ENCODE measurements at regions not wholly inside any gene's neighbourhood (a gene's known extent, or its start where the extent isn't known, plus 50 kb on each side); places are given as distances from the start of the nearest gene placed in this dataset.

DNA sequence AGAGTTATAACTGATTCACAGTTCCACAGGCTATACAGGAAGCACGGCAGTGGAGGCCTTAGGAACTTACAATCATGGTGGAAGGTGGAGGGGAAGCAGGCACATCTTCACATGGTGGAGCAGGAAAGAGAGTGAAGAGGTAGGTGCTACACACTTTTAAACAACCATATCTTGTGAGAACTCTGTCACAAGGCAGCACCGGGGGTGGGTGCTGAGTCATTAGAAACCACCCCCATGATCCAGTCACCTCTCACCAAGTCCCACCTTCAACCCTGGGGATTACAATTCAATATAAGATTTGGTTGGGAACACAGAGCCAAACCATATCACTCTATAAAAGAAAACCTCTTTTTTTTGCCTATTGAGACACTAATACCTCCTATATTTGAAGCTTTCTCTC is 1108.5 kb upstream of the CDH2 start (continued):
- TF ChIP-seq, protein P1, sequence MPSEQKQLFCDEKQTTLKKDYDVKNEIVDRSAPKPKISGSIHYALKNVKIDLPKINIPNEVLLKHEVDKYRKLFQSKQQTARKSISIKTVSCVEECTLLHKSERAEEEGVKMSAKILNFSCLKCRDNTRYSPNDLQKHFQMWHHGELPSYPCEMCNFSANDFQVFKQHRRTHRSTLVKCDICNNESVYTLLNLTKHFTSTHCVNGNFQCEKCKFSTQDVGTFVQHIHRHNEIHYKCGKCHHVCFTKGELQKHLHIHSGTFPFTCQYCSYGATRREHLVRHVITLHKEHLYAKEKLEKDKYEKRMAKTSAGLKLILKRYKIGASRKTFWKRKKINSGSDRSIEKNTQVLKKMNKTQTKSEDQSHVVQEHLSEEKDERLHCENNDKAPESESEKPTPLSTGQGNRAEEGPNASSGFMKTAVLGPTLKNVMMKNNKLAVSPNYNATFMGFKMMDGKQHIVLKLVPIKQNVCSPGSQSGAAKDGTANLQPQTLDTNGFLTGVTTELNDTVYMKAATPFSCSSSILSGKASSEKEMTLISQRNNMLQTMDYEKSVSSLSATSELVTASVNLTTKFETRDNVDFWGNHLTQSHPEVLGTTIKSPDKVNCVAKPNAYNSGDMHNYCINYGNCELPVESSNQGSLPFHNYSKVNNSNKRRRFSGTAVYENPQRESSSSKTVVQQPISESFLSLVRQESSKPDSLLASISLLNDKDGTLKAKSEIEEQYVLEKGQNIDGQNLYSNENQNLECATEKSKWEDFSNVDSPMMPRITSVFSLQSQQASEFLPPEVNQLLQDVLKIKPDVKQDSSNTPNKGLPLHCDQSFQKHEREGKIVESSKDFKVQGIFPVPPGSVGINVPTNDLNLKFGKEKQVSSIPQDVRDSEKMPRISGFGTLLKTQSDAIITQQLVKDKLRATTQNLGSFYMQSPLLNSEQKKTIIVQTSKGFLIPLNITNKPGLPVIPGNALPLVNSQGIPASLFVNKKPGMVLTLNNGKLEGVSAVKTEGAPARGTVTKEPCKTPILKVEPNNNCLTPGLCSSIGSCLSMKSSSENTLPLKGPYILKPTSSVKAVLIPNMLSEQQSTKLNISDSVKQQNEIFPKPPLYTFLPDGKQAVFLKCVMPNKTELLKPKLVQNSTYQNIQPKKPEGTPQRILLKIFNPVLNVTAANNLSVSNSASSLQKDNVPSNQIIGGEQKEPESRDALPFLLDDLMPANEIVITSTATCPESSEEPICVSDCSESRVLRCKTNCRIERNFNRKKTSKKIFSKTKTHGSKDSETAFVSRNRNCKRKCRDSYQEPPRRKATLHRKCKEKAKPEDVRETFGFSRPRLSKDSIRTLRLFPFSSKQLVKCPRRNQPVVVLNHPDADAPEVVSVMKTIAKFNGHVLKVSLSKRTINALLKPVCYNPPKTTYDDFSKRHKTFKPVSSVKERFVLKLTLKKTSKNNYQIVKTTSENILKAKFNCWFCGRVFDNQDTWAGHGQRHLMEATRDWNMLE (tag by site-specific recombination; conservative IDR thresholded peaks at IDR 0.05; ENCODE audit: low read depth): no peak
- TF ChIP-seq, protein P2, sequence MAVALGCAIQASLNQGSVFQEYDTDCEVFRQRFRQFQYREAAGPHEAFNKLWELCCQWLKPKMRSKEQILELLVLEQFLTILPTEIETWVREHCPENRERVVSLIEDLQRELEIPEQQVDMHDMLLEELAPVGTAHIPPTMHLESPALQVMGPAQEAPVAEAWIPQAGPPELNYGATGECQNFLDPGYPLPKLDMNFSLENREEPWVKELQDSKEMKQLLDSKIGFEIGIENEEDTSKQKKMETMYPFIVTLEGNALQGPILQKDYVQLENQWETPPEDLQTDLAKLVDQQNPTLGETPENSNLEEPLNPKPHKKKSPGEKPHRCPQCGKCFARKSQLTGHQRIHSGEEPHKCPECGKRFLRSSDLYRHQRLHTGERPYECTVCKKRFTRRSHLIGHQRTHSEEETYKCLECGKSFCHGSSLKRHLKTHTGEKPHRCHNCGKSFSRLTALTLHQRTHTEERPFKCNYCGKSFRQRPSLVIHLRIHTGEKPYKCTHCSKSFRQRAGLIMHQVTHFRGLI (tag by site-specific recombination; IDR thresholded peaks at IDR 0.05): no peak
- no peak for TF ChIP-seq YY2 (tag by site-specific recombination; IDR thresholded peaks at IDR 0.05)
- TF ChIP-seq, protein P3, sequence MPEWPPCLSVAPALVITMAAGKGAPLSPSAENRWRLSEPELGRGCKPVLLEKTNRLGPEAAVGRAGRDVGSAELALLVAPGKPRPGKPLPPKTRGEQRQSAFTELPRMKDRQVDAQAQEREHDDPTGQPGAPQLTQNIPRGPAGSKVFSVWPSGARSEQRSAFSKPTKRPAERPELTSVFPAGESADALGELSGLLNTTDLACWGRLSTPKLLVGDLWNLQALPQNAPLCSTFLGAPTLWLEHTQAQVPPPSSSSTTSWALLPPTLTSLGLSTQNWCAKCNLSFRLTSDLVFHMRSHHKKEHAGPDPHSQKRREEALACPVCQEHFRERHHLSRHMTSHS (tag by site-specific recombination; IDR thresholded peaks at IDR 0.05): no peak
- no peak for TF ChIP-seq ZFP41 (tag by site-specific recombination; IDR thresholded peaks at IDR 0.05; ENCODE audit: borderline replicate concordance)
- TF ChIP-seq ZNF132 (tag by site-specific recombination; IDR thresholded peaks at IDR 0.05; ENCODE audit: borderline replicate concordance): no peak
- TF ChIP-seq GLI2 (tag by site-specific recombination; IDR thresholded peaks at IDR 0.05; ENCODE audit: borderline replicate concordance, low read depth): no peak
- no peak for TF ChIP-seq KLF16 (tag by site-specific recombination; IDR thresholded peaks at IDR 0.05)

DNA sequence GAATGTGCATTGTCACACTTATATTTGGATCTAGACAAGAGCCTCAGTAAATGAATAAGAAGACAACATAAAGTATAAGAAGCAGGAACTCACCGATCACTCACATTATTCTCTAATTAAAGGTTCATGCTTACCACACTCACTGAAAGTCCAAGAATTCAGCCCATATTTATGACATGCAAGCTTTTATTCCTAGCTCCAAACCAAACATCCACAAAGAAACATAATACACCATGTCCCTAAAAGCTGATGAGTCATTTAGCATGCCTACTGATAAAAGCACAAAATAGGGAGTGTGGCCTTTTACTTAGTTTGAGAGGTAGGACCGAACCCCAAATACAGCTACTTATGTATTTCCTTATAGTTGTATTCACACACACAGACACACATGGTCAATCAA is 1094.6 kb upstream of the CDH2 start:
- Histone ChIP-seq H3K4me1 (ENCODE audit: control insufficient read depth, insufficient read depth, low read length) (0 out of 2 replicates have a peak, but pooled peaks cover 2% of the 10 kb centered on the region), H3K4me3 (ENCODE audit: low read depth, low read length) (no peak overlapping the region), H3K36me3 (ENCODE audit: control insufficient read depth in 2 of 2, insufficient read depth in 1 of 2, low read length in 2 of 2) (no peaks in the 10 kb centered on the region), H3K9me3 (ENCODE audit: control insufficient read depth, insufficient read depth, low read depth, low read length) (no peaks in the 10 kb centered on the region), H3K27ac (ENCODE audit: extremely low read depth, low read depth, low read length) (no peak overlapping the region)
- ChIA-PET CTCF (interaction anchor here (0.6 kb wide), 1 partner anchor 913 kb away, joined by 3 read pairs; no protein-coding TSS in a partner anchor), POLR2A (no interaction called here)
- TF ChIP-seq ZNF354C (tag by site-specific recombination; IDR thresholded peaks at IDR 0.05; ENCODE audit: borderline replicate concordance, low read depth) (no peak), ZNF530 (tag by site-specific recombination; IDR thresholded peaks at IDR 0.05; ENCODE audit: low read depth) (no peak), ZNF121 (tag by site-specific recombination; IDR thresholded peaks at IDR 0.05) (no peak), ZNF660 (tag by site-specific recombination; IDR thresholded peaks at IDR 0.05) (no peak), ZNF768 (tag by site-specific recombination; IDR thresholded peaks at IDR 0.05) (no peak), ZNF394 (tag by site-specific recombination; IDR thresholded peaks at IDR 0.05; ENCODE audit: borderline replicate concordance) (no peak)
- TF ChIP-seq, protein P4, sequence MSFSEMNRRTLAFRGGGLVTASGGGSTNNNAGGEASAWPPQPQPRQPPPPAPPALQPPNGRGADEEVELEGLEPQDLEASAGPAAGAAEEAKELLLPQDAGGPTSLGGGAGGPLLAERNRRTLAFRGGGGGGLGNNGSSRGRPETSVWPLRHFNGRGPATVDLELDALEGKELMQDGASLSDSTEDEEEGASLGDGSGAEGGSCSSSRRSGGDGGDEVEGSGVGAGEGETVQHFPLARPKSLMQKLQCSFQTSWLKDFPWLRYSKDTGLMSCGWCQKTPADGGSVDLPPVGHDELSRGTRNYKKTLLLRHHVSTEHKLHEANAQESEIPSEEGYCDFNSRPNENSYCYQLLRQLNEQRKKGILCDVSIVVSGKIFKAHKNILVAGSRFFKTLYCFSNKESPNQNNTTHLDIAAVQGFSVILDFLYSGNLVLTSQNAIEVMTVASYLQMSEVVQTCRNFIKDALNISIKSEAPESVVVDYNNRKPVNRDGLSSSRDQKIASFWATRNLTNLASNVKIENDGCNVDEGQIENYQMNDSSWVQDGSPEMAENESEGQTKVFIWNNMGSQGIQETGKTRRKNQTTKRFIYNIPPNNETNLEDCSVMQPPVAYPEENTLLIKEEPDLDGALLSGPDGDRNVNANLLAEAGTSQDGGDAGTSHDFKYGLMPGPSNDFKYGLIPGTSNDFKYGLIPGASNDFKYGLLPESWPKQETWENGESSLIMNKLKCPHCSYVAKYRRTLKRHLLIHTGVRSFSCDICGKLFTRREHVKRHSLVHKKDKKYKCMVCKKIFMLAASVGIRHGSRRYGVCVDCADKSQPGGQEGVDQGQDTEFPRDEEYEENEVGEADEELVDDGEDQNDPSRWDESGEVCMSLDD (tag by site-specific recombination; IDR thresholded peaks at IDR 0.05): no peak
- TF ChIP-seq, protein P5, sequence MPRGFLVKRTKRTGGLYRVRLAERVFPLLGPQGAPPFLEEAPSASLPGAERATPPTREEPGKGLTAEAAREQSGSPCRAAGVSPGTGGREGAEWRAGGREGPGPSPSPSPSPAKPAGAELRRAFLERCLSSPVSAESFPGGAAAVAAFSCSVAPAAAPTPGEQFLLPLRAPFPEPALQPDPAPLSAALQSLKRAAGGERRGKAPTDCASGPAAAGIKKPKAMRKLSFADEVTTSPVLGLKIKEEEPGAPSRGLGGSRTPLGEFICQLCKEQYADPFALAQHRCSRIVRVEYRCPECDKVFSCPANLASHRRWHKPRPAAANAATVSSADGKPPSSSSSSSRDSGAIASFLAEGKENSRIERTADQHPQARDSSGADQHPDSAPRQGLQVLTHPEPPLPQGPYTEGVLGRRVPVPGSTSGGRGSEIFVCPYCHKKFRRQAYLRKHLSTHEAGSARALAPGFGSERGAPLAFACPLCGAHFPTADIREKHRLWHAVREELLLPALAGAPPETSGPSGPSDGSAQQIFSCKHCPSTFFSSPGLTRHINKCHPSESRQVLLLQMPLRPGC (tag by site-specific recombination; IDR thresholded peaks at IDR 0.05): no peak
- TF ChIP-seq, protein P6, sequence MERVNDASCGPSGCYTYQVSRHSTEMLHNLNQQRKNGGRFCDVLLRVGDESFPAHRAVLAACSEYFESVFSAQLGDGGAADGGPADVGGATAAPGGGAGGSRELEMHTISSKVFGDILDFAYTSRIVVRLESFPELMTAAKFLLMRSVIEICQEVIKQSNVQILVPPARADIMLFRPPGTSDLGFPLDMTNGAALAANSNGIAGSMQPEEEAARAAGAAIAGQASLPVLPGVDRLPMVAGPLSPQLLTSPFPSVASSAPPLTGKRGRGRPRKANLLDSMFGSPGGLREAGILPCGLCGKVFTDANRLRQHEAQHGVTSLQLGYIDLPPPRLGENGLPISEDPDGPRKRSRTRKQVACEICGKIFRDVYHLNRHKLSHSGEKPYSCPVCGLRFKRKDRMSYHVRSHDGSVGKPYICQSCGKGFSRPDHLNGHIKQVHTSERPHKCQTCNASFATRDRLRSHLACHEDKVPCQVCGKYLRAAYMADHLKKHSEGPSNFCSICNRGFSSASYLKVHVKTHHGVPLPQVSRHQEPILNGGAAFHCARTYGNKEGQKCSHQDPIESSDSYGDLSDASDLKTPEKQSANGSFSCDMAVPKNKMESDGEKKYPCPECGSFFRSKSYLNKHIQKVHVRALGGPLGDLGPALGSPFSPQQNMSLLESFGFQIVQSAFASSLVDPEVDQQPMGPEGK (tag by site-specific recombination; IDR thresholded peaks at IDR 0.05): no peak
- TF ChIP-seq, protein P7, sequence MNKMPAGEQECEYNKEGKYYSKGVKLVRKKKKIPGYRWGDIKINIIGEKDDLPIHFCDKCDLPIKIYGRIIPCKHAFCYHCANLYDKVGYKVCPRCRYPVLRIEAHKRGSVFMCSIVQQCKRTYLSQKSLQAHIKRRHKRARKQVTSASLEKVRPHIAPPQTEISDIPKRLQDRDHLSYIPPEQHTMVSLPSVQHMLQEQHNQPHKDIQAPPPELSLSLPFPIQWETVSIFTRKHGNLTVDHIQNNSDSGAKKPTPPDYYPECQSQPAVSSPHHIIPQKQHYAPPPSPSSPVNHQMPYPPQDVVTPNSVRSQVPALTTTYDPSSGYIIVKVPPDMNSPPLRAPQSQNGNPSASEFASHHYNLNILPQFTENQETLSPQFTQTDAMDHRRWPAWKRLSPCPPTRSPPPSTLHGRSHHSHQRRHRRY (tag by site-specific recombination; IDR thresholded peaks at IDR 0.05): no peak
